Stomach (tissue), 4 donors: ENCODE measurements at regions not wholly inside any gene's neighbourhood (a gene's known extent, or its start where the extent isn't known, plus 50 kb on each side); places are given as distances from the start of the nearest gene placed in this dataset.

ENCODE experiments used
- POLR2A ChIP-seq, 4 donors: fragments of 450-650 bp; IDR thresholded peaks; one replicate each; pipeline ENCODE4 v1.6.1; 2016; ENCODE audit warnings: antibody characterized with exemption in 4 of 4, control low read depth in 2 of 4, mild to moderate bottlenecking in 1 of 4, moderate library complexity in 1 of 4
- POLR2AphosphoS5 ChIP-seq, 3 donors: sonication (generic); formaldehyde crosslinking; IDR thresholded peaks; one replicate each; pipeline ENCODE4 v1.6.1; 2016; ENCODE audit warnings: antibody characterized with exemption in 3 of 3
- TF ChIP-seq, protein P1 (sequence below), 7 experiments: fragments of 450-650 bp in 4 of 7; fragments of 200-600 bp in 3 of 7; sonication (generic) in 3 of 7; IDR thresholded peaks; one replicate each; pipeline ENCODE4 v1.5.1; 2016 to 2019; ENCODE audit warnings: antibody characterized with exemption in 7 of 7, control low read depth in 2 of 7, mild to moderate bottlenecking in 1 of 7

- TF ChIP-seq, protein P1, sequence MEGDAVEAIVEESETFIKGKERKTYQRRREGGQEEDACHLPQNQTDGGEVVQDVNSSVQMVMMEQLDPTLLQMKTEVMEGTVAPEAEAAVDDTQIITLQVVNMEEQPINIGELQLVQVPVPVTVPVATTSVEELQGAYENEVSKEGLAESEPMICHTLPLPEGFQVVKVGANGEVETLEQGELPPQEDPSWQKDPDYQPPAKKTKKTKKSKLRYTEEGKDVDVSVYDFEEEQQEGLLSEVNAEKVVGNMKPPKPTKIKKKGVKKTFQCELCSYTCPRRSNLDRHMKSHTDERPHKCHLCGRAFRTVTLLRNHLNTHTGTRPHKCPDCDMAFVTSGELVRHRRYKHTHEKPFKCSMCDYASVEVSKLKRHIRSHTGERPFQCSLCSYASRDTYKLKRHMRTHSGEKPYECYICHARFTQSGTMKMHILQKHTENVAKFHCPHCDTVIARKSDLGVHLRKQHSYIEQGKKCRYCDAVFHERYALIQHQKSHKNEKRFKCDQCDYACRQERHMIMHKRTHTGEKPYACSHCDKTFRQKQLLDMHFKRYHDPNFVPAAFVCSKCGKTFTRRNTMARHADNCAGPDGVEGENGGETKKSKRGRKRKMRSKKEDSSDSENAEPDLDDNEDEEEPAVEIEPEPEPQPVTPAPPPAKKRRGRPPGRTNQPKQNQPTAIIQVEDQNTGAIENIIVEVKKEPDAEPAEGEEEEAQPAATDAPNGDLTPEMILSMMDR (IDR thresholded peaks at IDR 0.05) = no peak
- TF ChIP-seq POLR2A (IDR thresholded peaks at IDR 0.05) (no peak), POLR2AphosphoS5 (IDR thresholded peaks at IDR 0.05) (no peak)
These were observed 493.8 kb downstream of the FAT4 start for GRCh38 chr4:125808570-125808969.
